DMS114 treated with DMSO at 0.1 percent for 48 hours (cell line): ENCODE measurements at regions not wholly inside any gene's neighbourhood (a gene's known extent, or its start where the extent isn't known, plus 50 kb on each side); places are given as distances from the start of the nearest gene placed in this dataset.

Source experiments
- DNase-seq: peaks from one replicate; lab custom pipeline; 2025; ENCODE audit not compliant: unreplicated experiment; lab: John Stamatoyannopoulos, UW

- no peak for DNase-seq
These were observed 427.9 kb upstream of the CDH7 start for GRCh38 chr18:65322895-65323294.

- no peak for DNase-seq
These were observed 452.4 kb upstream of the CDH7 start for GRCh38 chr18:65298422-65298821.

DNA sequence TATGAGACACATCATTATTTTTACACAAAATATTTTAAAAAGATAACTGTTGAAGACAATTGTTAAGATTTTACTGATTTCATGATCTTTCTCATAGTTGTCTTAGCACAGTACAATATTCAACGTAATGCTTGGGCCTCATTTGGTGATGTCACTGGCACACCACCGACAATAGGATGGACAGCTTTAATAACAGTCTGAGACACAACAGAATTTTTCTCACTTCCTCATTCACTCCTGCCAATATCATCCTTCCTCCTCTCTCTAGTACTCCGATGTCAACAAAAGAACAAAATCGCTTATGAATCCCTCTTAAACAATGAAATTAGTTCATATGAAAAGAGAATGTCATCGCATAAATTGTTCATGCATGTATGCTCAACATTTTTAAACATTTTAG, 461.9 kb upstream of the CDH7 start:
- no peak for DNase-seq

GRCh38 chr18:65287652-65288051, 463.2 kb upstream of the CDH7 start:
- DNase-seq: no peak

- DNase-seq: no peak
These were observed 468.7 kb upstream of the CDH7 start for GRCh38 chr18:65282096-65282495.

DNA sequence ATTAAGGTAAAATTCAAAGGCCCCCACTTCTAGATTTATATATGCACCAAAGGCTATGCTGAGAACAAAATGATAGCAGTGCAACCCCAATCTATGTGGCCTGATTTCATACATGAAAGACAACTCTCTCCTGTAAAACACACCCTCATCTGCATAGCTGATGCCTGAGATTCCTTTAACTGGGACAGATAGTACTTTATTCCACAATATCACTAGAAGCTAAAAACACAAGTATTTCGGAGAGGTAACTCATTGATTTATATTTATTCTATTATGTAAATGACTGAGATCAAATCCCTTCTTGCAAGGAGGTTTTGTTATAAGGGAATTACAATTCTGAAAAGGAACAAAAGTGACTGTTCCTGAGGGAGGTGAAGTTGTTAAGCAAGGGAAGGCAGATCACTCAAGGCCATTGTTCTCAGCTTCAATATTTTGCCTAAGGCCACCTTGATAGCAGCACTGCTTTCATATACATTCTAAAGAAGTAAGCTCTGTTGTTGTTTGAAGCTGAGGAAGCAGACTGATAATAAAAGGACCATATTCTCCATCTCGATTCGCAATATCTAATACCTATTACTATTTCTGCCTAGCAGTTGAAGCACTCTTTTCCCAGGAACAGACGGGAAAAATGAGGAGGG, 471.0 kb upstream of the CDH7 start:
- DNase-seq: no peak

GRCh38 chr18:65278939-65279667, 471.7 kb upstream of the CDH7 start:
- no peak for DNase-seq

GRCh38 chr18:65269375-65269774, 481.4 kb upstream of the CDH7 start:
- DNase-seq: no peak

- DNase-seq: no peak
These were observed 485.1 kb upstream of the CDH7 start for GRCh38 chr18:65265761-65266160.

- no peak for DNase-seq
These were observed 490.8 kb upstream of the CDH7 start for GRCh38 chr18:65260030-65260429.

DNA sequence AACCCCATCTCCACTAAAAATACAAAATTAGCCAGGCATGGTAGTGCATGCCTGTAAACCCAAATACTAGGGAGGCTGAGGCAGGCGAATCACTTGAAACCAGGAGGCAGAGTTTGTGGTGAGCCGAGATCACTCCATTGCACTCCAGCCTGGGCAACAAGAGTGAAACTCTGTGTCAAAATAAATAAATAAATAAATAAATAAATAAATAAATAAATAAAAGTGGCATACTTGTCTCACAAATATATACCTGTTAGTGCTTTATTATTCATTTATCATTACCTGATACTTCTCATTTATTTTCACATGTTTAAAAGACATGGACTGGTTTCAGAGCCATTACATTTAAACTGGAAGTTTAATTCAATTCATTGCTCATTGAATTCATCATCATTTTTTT, 491.4 kb upstream of the CDH7 start:
- DNase-seq: no peak

GRCh38 chr18:65257149-65257548, 493.7 kb upstream of the CDH7 start:
- DNase-seq: no peak

DNA sequence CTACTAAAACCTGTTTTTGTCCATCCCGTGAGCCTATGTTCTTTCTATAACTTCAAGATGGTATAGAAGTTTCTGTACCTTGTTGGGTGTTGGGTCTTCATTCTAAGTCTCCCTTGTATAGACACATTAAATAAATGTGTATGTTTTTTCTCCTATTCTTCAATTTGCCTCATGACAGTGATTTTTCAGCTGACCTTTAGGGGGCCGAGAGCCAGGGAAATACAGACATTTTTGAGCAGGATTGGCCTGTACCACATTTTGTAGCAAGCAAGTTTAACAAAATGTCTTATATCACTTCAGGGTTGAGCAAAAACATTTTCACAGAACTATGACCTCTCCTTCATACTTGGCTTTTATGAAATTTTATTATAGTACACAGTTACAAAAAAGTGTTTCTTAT, 495.4 kb upstream of the CDH7 start:
- DNase-seq: no peak

GRCh38 chr18:65239787-65240186, 511.0 kb upstream of the CDH7 start:
- DNase-seq: no peak

DNA sequence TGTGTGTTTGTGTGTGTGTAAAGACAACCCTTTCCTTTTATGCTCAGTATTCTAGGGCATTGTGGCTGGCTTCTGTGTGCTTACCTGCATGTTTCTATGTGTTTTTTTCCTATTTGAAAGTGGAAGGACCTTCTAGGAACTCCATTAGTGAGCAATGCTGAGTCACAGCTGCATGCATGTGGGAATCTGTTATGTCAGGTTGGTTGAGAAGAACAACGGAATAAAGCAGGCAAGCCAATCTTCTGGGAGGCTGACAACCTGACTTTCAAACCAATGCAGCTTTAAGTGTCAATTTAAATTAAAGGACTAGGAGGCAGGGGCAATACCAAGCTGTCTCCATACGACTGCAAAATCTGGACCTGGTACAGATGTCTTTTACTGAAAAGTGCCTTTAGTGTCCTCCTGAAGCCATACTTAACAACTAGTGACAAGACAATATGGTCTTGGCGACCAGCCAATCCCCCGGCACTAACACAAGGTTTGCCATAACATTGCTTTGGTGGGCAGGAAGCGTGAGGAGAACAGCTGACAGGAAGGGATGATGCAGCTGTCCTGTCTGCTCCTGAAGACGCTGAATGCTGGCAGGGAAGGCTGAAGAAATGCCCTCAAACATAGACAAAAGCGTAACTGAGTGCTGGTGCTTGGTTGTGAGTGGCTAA, 514.7 kb upstream of the CDH7 start:
- DNase-seq: no peak

DNA sequence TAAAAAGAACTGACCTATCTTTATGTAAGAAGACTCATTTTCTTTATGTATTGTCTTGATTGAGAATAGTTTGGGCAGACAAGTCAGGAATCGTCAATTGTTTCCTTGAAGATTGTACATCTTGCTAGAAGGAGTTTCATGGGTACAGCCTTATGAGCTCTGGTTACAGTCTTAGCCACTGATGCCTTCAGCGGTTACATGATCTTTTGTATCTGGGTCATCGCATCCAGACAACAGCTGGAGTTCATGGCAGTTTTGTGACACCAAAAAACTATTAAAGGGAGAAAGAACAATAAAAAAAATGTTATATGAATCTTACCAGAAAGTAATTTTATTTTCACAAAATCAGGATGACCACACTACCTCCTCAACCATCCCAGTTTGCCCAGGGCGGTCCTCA, 520.5 kb upstream of the CDH7 start:
- DNase-seq: no peak

DNA sequence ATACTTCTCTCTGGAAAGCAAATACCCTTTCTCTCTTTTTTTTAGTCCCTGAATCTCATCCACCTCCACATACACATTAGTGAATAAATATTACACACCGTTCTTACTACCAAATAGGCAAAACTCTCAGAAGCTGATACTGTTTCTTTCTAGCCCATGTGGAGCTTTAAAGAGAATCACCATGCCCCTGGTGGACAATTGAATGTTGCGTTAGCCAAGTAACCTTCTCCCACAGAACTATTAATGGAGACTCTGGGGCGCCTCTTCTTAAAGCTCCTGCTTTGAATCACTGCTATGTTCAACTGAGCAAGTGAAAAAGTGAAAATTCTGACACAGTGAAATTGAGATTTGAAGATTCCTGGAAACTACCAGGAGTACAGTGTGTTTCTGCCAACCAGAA, 522.8 kb upstream of the CDH7 start:
- no peak for DNase-seq

GRCh38 chr18:65221736-65222135, 529.1 kb upstream of the CDH7 start:
- DNase-seq: no peak

DNA sequence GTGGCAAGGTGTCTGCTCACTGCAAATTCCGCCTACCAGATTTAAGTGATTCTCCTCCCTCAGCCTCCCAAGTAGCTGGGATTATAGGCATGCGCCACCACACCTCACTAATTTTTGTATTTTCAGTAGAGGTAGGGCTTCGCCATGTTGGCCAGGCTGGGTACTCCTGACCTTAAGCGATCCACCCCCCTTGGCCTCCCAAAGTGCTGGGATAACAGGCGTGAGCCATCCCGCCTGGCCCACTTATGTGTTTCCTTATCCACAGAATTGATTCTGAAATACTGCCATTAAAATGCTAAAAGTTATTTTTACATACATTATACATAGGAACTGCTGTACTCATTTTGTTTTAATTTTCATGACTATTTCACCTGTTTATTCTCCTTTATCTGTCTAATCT, 529.7 kb upstream of the CDH7 start:
- DNase-seq: no peak

GRCh38 chr18:65215865-65216466, 534.8 kb upstream of the CDH7 start:
- no peak for DNase-seq

DNA sequence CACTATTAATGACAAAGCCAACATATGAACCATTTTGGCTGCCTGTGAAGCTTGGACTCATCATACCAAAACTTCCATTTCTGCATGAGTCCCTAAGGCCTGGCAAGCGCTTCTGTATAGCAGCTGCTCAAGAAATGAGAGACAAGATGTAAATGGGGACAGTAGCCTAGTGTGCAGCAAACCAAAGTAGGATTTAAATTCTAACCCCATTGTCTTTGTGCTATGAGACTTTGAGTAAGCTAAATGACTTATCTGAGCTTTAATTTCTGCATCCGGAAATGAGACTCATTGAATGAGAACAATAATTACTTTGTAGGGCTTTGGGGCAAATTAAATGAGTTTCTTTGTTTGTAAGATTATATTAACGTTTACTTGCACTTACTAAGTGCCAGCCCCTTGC, 536.4 kb upstream of the CDH7 start:
- no peak for DNase-seq
